Nephron (organoid): ENCODE measurements at regions not wholly inside any gene's neighbourhood (a gene's known extent, or its start where the extent isn't known, plus 50 kb on each side); places are given as distances from the start of the nearest gene placed in this dataset.

Source experiments
- H3K27ac Mint-ChIP-seq, 3 experiments: 2 replicates each; pipeline ENCODE4 v1.8.0; 2020; ENCODE audit warnings: mixed read lengths in 3 of 3, mild to moderate bottlenecking in 2 of 3, moderate library complexity in 1 of 3
- H3K27me3 Mint-ChIP-seq: 2 replicates; pipeline ENCODE4 v1.8.0; 2021; ENCODE audit warnings: low read depth, mild to moderate bottlenecking, moderate library complexity, mixed read lengths
- H3K36me3 Mint-ChIP-seq: 2 replicates; pipeline ENCODE4 v1.8.0; 2020; ENCODE audit warnings: low read depth, mixed read lengths
- H3K4me1 Mint-ChIP-seq: 2 replicates; pipeline ENCODE4 v1.8.0; 2020; ENCODE audit warnings: mixed read lengths
- H3K4me3 Mint-ChIP-seq, 3 experiments: 2 replicates each; pipeline ENCODE4 v1.8.0; 2020; ENCODE audit warnings: mild to moderate bottlenecking in 3 of 3, mixed read lengths in 3 of 3, moderate library complexity in 2 of 3
- H3K9me3 Mint-ChIP-seq: 2 replicates; pipeline ENCODE4 v1.8.0; 2020; ENCODE audit warnings: mixed read lengths
- CTCF ChIP-seq, 3 experiments: fragments of 200-600 bp; sonication (generic); IDR thresholded peaks; one replicate each; pipeline ENCODE4 v1.5.0; 2021; ENCODE audit warnings: antibody characterized with exemption in 3 of 3; ENCODE audit not compliant: unreplicated experiment in 3 of 3

- Mint-ChIP-seq H3K9me3 (no peaks in the 10 kb centered on the region), H3K27ac (no peak overlapping the region), H3K4me1 (no peaks in the 10 kb centered on the region), H3K36me3 (no peaks in the 10 kb centered on the region), H3K4me3 (no peak overlapping the region), H3K27me3 (no peaks in the 10 kb centered on the region)
- TF ChIP-seq CTCF (IDR thresholded peaks at IDR 0.05; ENCODE audit: unreplicated experiment in 3 of 3): no peak
These were observed 311.7 kb downstream of the HTR1A start for GRCh38 chr5:63650581-63650980.

DNA sequence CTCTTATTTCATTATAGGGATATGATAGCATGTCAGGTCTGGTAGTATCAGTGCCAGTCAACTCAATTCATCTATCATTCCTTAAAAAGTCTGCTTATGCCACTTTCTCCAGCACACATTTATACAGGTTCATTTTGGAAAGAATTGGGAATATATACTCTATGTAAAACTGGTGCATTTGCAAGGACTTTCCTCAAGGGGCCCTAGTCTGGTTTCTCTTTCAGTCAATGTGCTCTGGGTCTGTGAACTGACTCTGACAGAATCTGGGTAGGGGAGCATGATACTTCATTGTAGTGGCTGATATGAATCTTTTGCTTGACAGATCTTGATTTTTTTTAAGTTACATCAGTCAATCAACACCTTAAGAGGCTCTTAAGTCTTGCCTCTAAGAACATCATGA, 313.9 kb downstream of the HTR1A start:
- TF ChIP-seq CTCF (IDR thresholded peaks at IDR 0.05; ENCODE audit: unreplicated experiment in 3 of 3): no peak
- Mint-ChIP-seq H3K4me3 (no peak overlapping the region), H3K9me3 (no peaks in the 10 kb centered on the region), H3K36me3 (no peaks in the 10 kb centered on the region), H3K27ac (no peak overlapping the region), H3K27me3 (no peaks in the 10 kb centered on the region), H3K4me1 (no peaks in the 10 kb centered on the region)

GRCh38 chr5:63629951-63630630, 332.2 kb downstream of the HTR1A start:
- TF ChIP-seq CTCF (IDR thresholded peaks at IDR 0.05; ENCODE audit: unreplicated experiment in 3 of 3): no peak
- no peak overlapping the region for H3K4me3 Mint-ChIP-seq
- H3K36me3 Mint-ChIP-seq: no peaks in the 10 kb centered on the region
- H3K27me3 Mint-ChIP-seq: no peaks in the 10 kb centered on the region
- no peaks in the 10 kb centered on the region for H3K9me3 Mint-ChIP-seq
- H3K4me1 Mint-ChIP-seq: no peaks in the 10 kb centered on the region
- no peak overlapping the region for H3K27ac Mint-ChIP-seq

DNA sequence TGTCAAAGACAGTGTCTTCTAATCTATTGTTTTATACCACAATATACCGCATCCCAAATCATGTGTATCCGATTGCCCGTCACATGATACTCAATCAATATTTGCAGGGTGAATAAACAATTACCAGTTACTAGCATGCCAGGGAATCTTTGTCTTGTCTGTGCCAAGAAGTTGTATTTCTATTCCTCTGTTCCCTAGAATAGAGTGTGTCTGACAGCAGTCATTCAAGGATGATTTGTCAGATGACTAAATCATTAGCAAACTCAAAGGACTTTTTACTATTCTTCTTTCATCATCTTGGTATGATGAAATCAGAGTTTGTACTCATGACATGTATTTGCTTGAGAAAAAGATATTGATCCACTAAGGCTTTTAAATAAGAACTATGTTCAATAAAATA, 348.8 kb downstream of the HTR1A start:
- Mint-ChIP-seq H3K36me3 (no peaks in the 10 kb centered on the region), H3K27me3 (no peaks in the 10 kb centered on the region), H3K27ac (no peak overlapping the region), H3K9me3 (no peaks in the 10 kb centered on the region), H3K4me3 (no peak overlapping the region), H3K4me1 (no peaks in the 10 kb centered on the region)
- TF ChIP-seq CTCF (IDR thresholded peaks at IDR 0.05; ENCODE audit: unreplicated experiment in 3 of 3): no peak

DNA sequence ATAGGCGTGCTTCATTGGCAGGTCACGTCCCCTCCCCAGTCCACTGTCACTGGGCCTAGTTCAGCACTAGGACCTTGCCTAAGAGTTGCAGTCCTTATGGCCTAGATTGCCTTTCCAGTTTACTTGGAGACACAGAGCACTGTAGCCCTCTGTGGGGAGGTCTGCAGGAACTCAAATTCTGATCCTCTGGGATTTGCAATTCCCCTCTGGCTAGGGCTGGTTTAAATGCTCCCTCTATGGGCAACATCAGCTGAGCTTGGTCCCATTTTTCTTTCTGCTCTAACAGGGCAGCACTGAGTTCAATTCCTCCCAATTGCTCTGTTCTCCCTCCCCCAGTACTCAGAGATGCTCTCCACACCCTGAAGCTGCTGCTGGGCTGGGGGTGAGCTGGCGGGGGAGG, 358.2 kb downstream of the HTR1A start:
- Mint-ChIP-seq H3K36me3 (no peaks in the 10 kb centered on the region), H3K4me3 (no peak overlapping the region), H3K9me3 (no peaks in the 10 kb centered on the region), H3K27me3 (no peaks in the 10 kb centered on the region), H3K27ac (no peak overlapping the region), H3K4me1 (no peaks in the 10 kb centered on the region)
- no peak for TF ChIP-seq CTCF (IDR thresholded peaks at IDR 0.05; ENCODE audit: unreplicated experiment in 3 of 3)

- H3K9me3 Mint-ChIP-seq: no peaks in the 10 kb centered on the region
- H3K27me3 Mint-ChIP-seq: no peaks in the 10 kb centered on the region
- TF ChIP-seq CTCF (IDR thresholded peaks at IDR 0.05; ENCODE audit: unreplicated experiment in 3 of 3): no peak
- no peaks in the 10 kb centered on the region for H3K4me1 Mint-ChIP-seq
- no peaks in the 10 kb centered on the region for H3K36me3 Mint-ChIP-seq
- H3K27ac Mint-ChIP-seq: no peak overlapping the region
- no peak overlapping the region for H3K4me3 Mint-ChIP-seq
These were observed 359.3 kb downstream of the HTR1A start for GRCh38 chr5:63602971-63603370.
